Thyroid gland (tissue), 4 donors: ENCODE measurements at regions not wholly inside any gene's neighbourhood (a gene's known extent, or its start where the extent isn't known, plus 50 kb on each side); places are given as distances from the start of the nearest gene placed in this dataset.

ENCODE experiments used
- DNase-seq, 2 donors: peaks; one replicate each; pipeline ENCODE4 v3.0.0-alpha.2; 2019
- H3K27ac ChIP-seq, 3 donors: fragments of 200-600 bp; sonication (generic); 1 replicate in 2 of 3; 2 replicates in 1 of 3; pipeline ENCODE4 v1.5.1; 2016 to 2019; ENCODE audit warnings: mild to moderate bottlenecking in 1 of 3, moderate library complexity in 1 of 3
- H3K27me3 ChIP-seq: fragments of 200-600 bp; sonication (generic); one replicate; pipeline ENCODE4 v1.5.1; 2019
- H3K36me3 ChIP-seq, 2 donors: fragments of 200-600 bp; sonication (generic); one replicate each; pipeline ENCODE4 v1.5.1; 2016 to 2019
- H3K4me1 ChIP-seq, 2 donors: fragments of 200-600 bp; sonication (generic); one replicate each; pipeline ENCODE4 v1.5.1; 2017 to 2019
- H3K4me3 ChIP-seq, 3 donors: fragments of 200-600 bp; sonication (generic); replicated peaks in 1 of 3; 1 replicate in 2 of 3; 2 replicates in 1 of 3; pipeline ENCODE4 v1.5.1; 2016; ENCODE audit warnings: mild to moderate bottlenecking in 1 of 3
- H3K9me3 ChIP-seq: fragments of 200-600 bp; sonication (generic); one replicate; pipeline ENCODE4 v1.5.1; 2017
- POLR2A ChIP-seq, 2 donors: fragments of 450-650 bp; IDR thresholded peaks; one replicate each; pipeline ENCODE4 v1.6.1; 2017; ENCODE audit warnings: antibody characterized with exemption in 2 of 2, mild to moderate bottlenecking in 2 of 2, moderate library complexity in 1 of 2
- WGBS, 2 donors: methylation state at CpG; one replicate each; pipeline ENCODE4 v1.1.5; 2017; 5-methylcytosine and 5-hydroxymethylcytosine counted together
- intact Hi-C: fragments of 100-400 bp; cut with DNase I; formaldehyde crosslinking; loops from one replicate; pipeline ENCODE4 v1.15.1; 2023
- TF ChIP-seq, protein P1 (sequence below), 6 experiments: fragments of 200-600 bp in 3 of 6; fragments of 450-650 bp in 3 of 6; sonication (generic) in 3 of 6; IDR thresholded peaks; one replicate each; pipeline ENCODE4 v1.5.1; 2016 to 2019; ENCODE audit warnings: antibody characterized with exemption in 6 of 6, mild to moderate bottlenecking in 2 of 6, inconsistent platforms in 1 of 6, moderate library complexity in 1 of 6

DNA sequence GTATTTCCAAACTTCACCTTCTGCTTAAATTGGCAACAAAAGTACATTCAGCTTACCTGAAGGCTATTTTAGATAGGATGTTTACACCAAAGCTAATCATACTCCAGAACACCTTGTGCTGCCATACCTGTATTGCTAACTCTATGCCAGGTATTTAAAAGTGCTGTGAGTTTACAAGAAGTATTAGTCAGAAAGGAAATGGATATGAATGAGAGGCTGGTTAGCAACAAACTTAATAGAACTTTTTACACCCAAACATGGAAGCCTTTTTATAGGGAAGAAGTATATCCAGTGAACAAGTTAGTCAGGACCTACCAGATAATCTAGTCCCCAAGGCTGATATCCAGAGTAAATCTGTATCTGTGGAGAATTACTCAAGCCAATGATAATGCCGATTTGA lies 131.2 kb upstream of the SPRY1 start:
- Histone ChIP-seq H3K4me1 (peaks cover 5% of the 10 kb centered on the region in 2 donors), H3K9me3 (no peaks in the 10 kb centered on the region), H3K27me3 (no peaks in the 10 kb centered on the region), H3K36me3 (no peaks in the 10 kb centered on the region), H3K27ac (no peak overlapping the region), H3K4me3 (no peak overlapping the region)
- intact Hi-C loops: no loop called here
- DNase-seq: no peak
- TF ChIP-seq, protein P1, sequence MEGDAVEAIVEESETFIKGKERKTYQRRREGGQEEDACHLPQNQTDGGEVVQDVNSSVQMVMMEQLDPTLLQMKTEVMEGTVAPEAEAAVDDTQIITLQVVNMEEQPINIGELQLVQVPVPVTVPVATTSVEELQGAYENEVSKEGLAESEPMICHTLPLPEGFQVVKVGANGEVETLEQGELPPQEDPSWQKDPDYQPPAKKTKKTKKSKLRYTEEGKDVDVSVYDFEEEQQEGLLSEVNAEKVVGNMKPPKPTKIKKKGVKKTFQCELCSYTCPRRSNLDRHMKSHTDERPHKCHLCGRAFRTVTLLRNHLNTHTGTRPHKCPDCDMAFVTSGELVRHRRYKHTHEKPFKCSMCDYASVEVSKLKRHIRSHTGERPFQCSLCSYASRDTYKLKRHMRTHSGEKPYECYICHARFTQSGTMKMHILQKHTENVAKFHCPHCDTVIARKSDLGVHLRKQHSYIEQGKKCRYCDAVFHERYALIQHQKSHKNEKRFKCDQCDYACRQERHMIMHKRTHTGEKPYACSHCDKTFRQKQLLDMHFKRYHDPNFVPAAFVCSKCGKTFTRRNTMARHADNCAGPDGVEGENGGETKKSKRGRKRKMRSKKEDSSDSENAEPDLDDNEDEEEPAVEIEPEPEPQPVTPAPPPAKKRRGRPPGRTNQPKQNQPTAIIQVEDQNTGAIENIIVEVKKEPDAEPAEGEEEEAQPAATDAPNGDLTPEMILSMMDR (IDR thresholded peaks at IDR 0.05): no peak
- TF ChIP-seq POLR2A (IDR thresholded peaks at IDR 0.05): no peak
- 97 to 98% methylated on average over 1 of the region's 1 CpG for WGBS, 2 donors

DNA sequence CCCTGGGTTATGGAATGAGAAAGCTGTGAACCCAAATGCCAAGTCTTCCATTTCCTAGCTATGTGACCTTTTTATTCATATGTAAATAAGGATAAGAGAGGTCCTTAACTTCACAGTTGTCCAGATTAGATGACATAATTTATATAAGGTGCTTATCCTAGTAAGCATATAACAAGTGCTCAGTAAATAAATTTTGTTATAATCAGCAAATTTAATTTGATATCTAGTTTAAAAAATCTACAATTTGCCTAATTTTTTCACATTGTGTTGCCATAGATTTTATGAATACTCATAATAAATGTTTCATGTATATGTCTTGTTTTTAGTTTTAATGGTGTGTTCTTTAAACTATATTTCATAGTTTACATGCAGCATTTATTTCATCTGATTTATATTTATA lies 130.4 kb upstream of the SPRY1 start:
- TF ChIP-seq, protein P1 (IDR thresholded peaks at IDR 0.05): no peak
- TF ChIP-seq POLR2A (IDR thresholded peaks at IDR 0.05): no peak
- Histone ChIP-seq H3K4me3 (no peak overlapping the region), H3K36me3 (no peaks in the 10 kb centered on the region), H3K4me1 (no peaks in the 10 kb centered on the region), H3K27me3 (no peaks in the 10 kb centered on the region), H3K27ac (no peak overlapping the region), H3K9me3 (no peaks in the 10 kb centered on the region)
- intact Hi-C loops: no loop called here
- no peak for DNase-seq

DNA sequence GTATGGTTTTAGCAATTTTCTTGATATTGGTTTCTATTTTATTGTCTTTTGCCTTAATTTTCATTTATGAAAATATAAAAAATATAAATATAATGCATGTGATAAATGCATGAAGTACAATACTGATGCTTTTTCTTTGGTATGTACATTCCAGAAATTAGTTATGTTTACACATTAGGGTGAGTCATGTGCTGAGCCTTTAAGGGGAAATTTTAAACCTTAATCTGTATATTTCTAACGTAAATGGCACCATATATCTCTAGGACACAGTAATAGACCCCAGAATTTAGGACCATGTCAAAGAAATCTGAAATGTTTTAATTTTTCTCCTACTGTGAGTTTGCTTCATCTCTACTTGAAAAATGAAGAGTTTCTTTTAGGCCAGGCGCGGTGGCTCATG lies 117.8 kb upstream of the SPRY1 start:
- intact Hi-C loops: no loop called here
- no peak for DNase-seq
- Histone ChIP-seq H3K27ac (no peak overlapping the region), H3K27me3 (no peaks in the 10 kb centered on the region), H3K4me1 (no peaks in the 10 kb centered on the region), H3K4me3 (no peak overlapping the region), H3K9me3 (no peaks in the 10 kb centered on the region), H3K36me3 (no peaks in the 10 kb centered on the region)
- TF ChIP-seq, protein P1 (IDR thresholded peaks at IDR 0.05): no peak
- no peak for TF ChIP-seq POLR2A (IDR thresholded peaks at IDR 0.05)
- WGBS, 2 donors: 97 to 98% methylated on average over 3 of the region's 3 CpGs

DNA sequence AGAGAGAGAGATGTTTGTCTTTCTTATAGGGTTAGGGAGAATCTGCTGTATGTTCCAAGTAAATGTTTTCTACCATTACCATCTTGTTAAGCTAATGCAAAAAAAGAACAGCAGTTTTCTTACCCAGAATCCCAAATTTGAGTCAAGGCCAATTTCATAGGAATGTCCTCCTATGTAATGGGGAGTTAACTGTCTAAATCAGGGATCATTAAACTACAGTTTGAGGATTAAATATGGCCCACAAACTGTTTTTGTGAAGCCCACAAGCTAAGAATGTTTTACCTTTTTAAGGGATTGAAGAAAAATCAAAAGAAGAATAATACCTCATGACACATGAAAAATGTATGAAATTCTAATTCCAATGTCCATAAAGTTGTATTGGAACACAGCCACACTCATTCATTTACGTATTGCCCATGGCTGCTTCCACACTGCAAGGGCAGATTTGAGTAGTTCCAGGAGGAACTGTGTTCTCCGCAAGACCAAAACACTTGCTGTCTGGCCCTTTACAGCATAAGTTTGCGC lies 113.2 kb upstream of the SPRY1 start:
- DNase-seq: no peak
- no peak overlapping the region for H3K27ac ChIP-seq
- 94 to 96% methylated on average over 3 of the region's 3 CpGs for WGBS, 2 donors

DNA sequence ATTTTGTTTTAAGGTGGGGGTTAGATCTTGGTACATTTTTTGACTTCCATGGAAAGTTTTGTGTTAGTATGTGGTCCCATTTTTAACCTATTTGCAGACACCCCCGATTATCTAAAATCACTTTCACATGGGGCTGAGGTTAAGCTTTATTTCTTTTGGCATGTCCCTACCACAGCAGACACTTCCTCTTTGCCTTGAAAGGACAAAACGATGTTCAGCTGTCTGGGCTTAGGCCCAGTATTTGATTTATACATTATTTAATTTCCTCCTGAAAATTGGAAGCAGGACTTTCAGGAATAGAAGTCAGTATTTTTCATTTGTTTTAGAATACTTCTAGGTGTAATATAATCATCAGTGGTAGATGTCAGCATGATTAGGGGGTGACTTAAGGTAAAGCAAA lies 112.4 kb upstream of the SPRY1 start:
- Histone ChIP-seq H3K36me3 (no peaks in the 10 kb centered on the region), H3K27ac (no peak overlapping the region), H3K27me3 (no peaks in the 10 kb centered on the region), H3K4me3 (no peak overlapping the region), H3K4me1 (no peaks in the 10 kb centered on the region), H3K9me3 (no peaks in the 10 kb centered on the region)
- 50 to 61% methylated on average over 2 of the region's 2 CpGs for WGBS, 2 donors
- intact Hi-C loops: no loop called here
- TF ChIP-seq, protein P1 (IDR thresholded peaks at IDR 0.05): no peak
- TF ChIP-seq POLR2A (IDR thresholded peaks at IDR 0.05): no peak
- DNase-seq: no peak

More for the DNA sequence above, 113.2 kb upstream of the SPRY1 start:
- Histone ChIP-seq H3K36me3 (no peaks in the 10 kb centered on the region), H3K27me3 (no peaks in the 10 kb centered on the region), H3K4me3 (no peak overlapping the region), H3K9me3 (no peaks in the 10 kb centered on the region), H3K4me1 (no peaks in the 10 kb centered on the region)
- no peak for TF ChIP-seq POLR2A (IDR thresholded peaks at IDR 0.05)
- TF ChIP-seq, protein P1 (IDR thresholded peaks at IDR 0.05): no peak
- intact Hi-C loops: no loop called here
